H1 (cell line): ENCODE measurements at regions not wholly inside any gene's neighbourhood (a gene's known extent, or its start where the extent isn't known, plus 50 kb on each side); places are given as distances from the start of the nearest gene placed in this dataset.

Experiments
- RXRA ChIP-seq: IDR thresholded peaks from 2 replicates; pipeline ENCODE4 v1.6.1; 2011; ENCODE audit warnings: low read depth, mild to moderate bottlenecking, low read length, moderate library complexity; ENCODE audit not compliant: insufficient read depth
- SP1 ChIP-seq: IDR thresholded peaks from 2 replicates; pipeline ENCODE4 v1.6.1; 2011; ENCODE audit warnings: low read depth, low read length
- TF ChIP-seq, protein P1 (sequence below): fragments of 300-600 bp; sonication (generic); IDR thresholded peaks from 2 replicates; pipeline ENCODE4 v1.7.1; 2012; ENCODE audit warnings: low read length, moderate library complexity, mild to moderate bottlenecking, inconsistent platforms; ENCODE audit not compliant: insufficient replicate concordance

DNA sequence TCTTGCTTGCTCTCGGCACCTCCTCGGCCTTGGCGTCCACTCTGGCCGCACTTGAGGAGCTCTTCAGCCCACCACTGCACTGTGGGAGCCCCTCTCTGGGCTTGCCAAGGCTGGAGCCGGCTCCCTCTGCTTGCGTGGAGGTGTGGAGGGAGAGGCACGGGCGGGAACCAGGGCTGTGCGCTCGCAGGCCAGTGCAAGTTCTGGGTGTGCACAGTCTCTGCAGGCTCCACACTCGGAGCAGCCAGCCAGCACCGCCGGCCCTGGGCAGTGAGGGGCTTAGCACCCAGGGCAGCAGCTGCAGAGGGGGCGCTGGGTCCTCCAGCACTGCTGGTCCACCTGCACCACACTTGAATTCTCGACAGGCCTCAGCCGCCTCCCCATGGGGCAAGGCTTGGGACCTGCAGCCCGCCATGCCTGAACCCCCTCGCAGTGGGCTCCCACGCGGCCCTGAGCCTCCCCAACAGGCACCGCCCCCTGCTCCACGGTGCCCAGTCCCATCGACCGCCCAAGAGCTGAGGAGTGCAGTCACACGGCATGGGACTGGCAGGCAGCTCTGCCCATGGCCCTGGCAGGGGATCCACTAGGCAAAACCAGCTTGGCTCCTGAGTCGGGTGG, 411.2 kb upstream of the CHAC2 start (continued):
- TF ChIP-seq, protein P1, sequence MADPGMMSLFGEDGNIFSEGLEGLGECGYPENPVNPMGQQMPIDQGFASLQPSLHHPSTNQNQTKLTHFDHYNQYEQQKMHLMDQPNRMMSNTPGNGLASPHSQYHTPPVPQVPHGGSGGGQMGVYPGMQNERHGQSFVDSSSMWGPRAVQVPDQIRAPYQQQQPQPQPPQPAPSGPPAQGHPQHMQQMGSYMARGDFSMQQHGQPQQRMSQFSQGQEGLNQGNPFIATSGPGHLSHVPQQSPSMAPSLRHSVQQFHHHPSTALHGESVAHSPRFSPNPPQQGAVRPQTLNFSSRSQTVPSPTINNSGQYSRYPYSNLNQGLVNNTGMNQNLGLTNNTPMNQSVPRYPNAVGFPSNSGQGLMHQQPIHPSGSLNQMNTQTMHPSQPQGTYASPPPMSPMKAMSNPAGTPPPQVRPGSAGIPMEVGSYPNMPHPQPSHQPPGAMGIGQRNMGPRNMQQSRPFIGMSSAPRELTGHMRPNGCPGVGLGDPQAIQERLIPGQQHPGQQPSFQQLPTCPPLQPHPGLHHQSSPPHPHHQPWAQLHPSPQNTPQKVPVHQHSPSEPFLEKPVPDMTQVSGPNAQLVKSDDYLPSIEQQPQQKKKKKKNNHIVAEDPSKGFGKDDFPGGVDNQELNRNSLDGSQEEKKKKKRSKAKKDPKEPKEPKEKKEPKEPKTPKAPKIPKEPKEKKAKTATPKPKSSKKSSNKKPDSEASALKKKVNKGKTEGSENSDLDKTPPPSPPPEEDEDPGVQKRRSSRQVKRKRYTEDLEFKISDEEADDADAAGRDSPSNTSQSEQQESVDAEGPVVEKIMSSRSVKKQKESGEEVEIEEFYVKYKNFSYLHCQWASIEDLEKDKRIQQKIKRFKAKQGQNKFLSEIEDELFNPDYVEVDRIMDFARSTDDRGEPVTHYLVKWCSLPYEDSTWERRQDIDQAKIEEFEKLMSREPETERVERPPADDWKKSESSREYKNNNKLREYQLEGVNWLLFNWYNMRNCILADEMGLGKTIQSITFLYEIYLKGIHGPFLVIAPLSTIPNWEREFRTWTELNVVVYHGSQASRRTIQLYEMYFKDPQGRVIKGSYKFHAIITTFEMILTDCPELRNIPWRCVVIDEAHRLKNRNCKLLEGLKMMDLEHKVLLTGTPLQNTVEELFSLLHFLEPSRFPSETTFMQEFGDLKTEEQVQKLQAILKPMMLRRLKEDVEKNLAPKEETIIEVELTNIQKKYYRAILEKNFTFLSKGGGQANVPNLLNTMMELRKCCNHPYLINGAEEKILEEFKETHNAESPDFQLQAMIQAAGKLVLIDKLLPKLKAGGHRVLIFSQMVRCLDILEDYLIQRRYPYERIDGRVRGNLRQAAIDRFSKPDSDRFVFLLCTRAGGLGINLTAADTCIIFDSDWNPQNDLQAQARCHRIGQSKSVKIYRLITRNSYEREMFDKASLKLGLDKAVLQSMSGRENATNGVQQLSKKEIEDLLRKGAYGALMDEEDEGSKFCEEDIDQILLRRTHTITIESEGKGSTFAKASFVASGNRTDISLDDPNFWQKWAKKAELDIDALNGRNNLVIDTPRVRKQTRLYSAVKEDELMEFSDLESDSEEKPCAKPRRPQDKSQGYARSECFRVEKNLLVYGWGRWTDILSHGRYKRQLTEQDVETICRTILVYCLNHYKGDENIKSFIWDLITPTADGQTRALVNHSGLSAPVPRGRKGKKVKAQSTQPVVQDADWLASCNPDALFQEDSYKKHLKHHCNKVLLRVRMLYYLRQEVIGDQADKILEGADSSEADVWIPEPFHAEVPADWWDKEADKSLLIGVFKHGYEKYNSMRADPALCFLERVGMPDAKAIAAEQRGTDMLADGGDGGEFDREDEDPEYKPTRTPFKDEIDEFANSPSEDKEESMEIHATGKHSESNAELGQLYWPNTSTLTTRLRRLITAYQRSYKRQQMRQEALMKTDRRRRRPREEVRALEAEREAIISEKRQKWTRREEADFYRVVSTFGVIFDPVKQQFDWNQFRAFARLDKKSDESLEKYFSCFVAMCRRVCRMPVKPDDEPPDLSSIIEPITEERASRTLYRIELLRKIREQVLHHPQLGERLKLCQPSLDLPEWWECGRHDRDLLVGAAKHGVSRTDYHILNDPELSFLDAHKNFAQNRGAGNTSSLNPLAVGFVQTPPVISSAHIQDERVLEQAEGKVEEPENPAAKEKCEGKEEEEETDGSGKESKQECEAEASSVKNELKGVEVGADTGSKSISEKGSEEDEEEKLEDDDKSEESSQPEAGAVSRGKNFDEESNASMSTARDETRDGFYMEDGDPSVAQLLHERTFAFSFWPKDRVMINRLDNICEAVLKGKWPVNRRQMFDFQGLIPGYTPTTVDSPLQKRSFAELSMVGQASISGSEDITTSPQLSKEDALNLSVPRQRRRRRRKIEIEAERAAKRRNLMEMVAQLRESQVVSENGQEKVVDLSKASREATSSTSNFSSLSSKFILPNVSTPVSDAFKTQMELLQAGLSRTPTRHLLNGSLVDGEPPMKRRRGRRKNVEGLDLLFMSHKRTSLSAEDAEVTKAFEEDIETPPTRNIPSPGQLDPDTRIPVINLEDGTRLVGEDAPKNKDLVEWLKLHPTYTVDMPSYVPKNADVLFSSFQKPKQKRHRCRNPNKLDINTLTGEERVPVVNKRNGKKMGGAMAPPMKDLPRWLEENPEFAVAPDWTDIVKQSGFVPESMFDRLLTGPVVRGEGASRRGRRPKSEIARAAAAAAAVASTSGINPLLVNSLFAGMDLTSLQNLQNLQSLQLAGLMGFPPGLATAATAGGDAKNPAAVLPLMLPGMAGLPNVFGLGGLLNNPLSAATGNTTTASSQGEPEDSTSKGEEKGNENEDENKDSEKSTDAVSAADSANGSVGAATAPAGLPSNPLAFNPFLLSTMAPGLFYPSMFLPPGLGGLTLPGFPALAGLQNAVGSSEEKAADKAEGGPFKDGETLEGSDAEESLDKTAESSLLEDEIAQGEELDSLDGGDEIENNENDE: no peak
- TF ChIP-seq RXRA (no peak), SP1 (no peak)
